Endothelial cell of umbilical vein (primary cell): ENCODE measurements at regions not wholly inside any gene's neighbourhood (a gene's known extent, or its start where the extent isn't known, plus 50 kb on each side); places are given as distances from the start of the nearest gene placed in this dataset.

ENCODE experiments used
- BruUV-seq: library from RNA; stranded (reverse); fragments of 400-500 nt; replicated peaks from 2 replicates; lab custom pipeline; 2021; lab: Mats Ljungman, UMichigan
- CTCF ChIA-PET: fragments of 300-600, 350-600 bp; sonication (Branson Sonifier 250); formaldehyde crosslinking; loops from one replicate; lab custom pipeline; 2021; ENCODE audit warnings: antibody characterized with exemption, inconsistent platforms; lab: Charles Lee
- POLR2A ChIA-PET: fragments of 300-600, 350-600 bp; sonication (Branson Sonifier 250); formaldehyde crosslinking; loops from one replicate; lab custom pipeline; 2021; ENCODE audit warnings: antibody characterized with exemption, inconsistent platforms; lab: Charles Lee
- DNase-seq: peaks from one replicate; pipeline ENCODE4 v3.0.0-alpha.2; 2011; ENCODE audit warnings: low read depth, low spot score
- FAIRE-seq: peaks from 2 replicates; lab custom pipeline; 2011; peaks lifted over from hg19 to GRCh38; lab: Jason Lieb, UNC
- H2AFZ ChIP-seq: 2 replicates; pipeline ENCODE4 v1.6.0; 2012; ENCODE audit warnings: low read depth, low read length, control low read depth, inconsistent platforms
- H3K27ac ChIP-seq: 2 replicates; pipeline ENCODE4 v1.5.1; 2011; ENCODE audit warnings: low read depth, mild to moderate bottlenecking, control low read depth, low read length, moderate library complexity; ENCODE audit not compliant: insufficient read depth
- H3K27me3 ChIP-seq, 2 experiments: 2 replicates each; pipeline versions ENCODE4 v1.6.0 to v1.6.1; 2011; ENCODE audit warnings: low read length in 2 of 2, mixed read lengths in 1 of 2; ENCODE audit not compliant: control insufficient read depth in 2 of 2, insufficient read depth in 2 of 2
- H3K36me3 ChIP-seq, 2 experiments: 2 replicates in 1 of 2; 3 replicates in 1 of 2; pipeline ENCODE4 v1.5.1; 2011; ENCODE audit warnings: low read length in 2 of 2, mild to moderate bottlenecking in 1 of 2, moderate library complexity in 1 of 2; ENCODE audit not compliant: control insufficient read depth in 2 of 2, insufficient read depth in 2 of 2; ENCODE audit errors: extremely low read depth in 1 of 2
- H3K4me1 ChIP-seq: 3 replicates; pipeline ENCODE4 v1.5.1; 2011; ENCODE audit warnings: mild to moderate bottlenecking, low read length; ENCODE audit not compliant: control insufficient read depth, insufficient read depth; ENCODE audit errors: extremely low read depth
- H3K4me2 ChIP-seq: 2 replicates; pipeline ENCODE4 v1.6.1; 2011; ENCODE audit warnings: low read length, control low read depth, mixed read lengths; ENCODE audit not compliant: insufficient read depth
- H3K4me3 ChIP-seq, 3 experiments: fragments of 200-600 bp in 1 of 3; sonication (generic), shearing (Covaris generic) in 1 of 3; replicated peaks in 1 of 3; 2 replicates each; pipeline ENCODE4 v1.5.1; 2011 to 2016; ENCODE audit warnings: control low read depth in 3 of 3, low read length in 3 of 3, mild to moderate bottlenecking in 2 of 3, inconsistent platforms in 1 of 3, low read depth in 1 of 3, moderate library complexity in 1 of 3; ENCODE audit not compliant: insufficient read depth in 1 of 3
- H3K79me2 ChIP-seq: 2 replicates; pipeline ENCODE4 v1.6.0; 2012; ENCODE audit warnings: low read length, inconsistent platforms; ENCODE audit not compliant: control insufficient read depth, insufficient read depth
- H3K9ac ChIP-seq: replicated peaks from 2 replicates; pipeline ENCODE3; 2011; ENCODE audit warnings: low read length, control low read depth; ENCODE audit not compliant: insufficient read depth; ENCODE audit errors: extremely low read depth
- H3K9me1 ChIP-seq: replicated peaks from 3 replicates; pipeline ENCODE4 v1.6.0; 2011; ENCODE audit warnings: mild to moderate bottlenecking, low read length; ENCODE audit not compliant: control insufficient read depth, insufficient read depth; ENCODE audit errors: extremely low read depth
- H3K9me3 ChIP-seq: replicated peaks from 2 replicates; pipeline ENCODE4 v1.5.1; 2012; ENCODE audit warnings: low read length, inconsistent platforms; ENCODE audit not compliant: control insufficient read depth, insufficient read depth
- H4K20me1 ChIP-seq: replicated peaks from 2 replicates; pipeline ENCODE3; 2011; ENCODE audit warnings: mild to moderate bottlenecking, low read length; ENCODE audit not compliant: control insufficient read depth, insufficient read depth; ENCODE audit errors: extremely low read depth
- CTCF ChIP-seq, 2 donors: IDR thresholded peaks; 1 replicate in 1 of 2; 2 replicates in 1 of 2; pipeline ENCODE4 v1.5.1; 2011; ENCODE audit warnings: low read length in 2 of 2, mild to moderate bottlenecking in 2 of 2, moderate library complexity in 2 of 2, control low read depth in 1 of 2, inconsistent platforms in 1 of 2, low read depth in 1 of 2; ENCODE audit not compliant: insufficient read depth in 1 of 2; ENCODE audit errors: extremely low read depth in 1 of 2
- EZH2 ChIP-seq: IDR thresholded peaks from 2 replicates; pipeline ENCODE4 v1.6.1; 2012; ENCODE audit warnings: borderline replicate concordance, low read depth, mild to moderate bottlenecking, moderate library complexity, low read length, inconsistent platforms; ENCODE audit not compliant: severe bottlenecking
- FOS ChIP-seq: IDR thresholded peaks from 2 replicates; pipeline ENCODE4 v1.6.1; 2011; ENCODE audit warnings: mild to moderate bottlenecking, low read length, moderate library complexity, borderline replicate concordance; ENCODE audit not compliant: insufficient read depth
- GATA2 ChIP-seq: IDR thresholded peaks from 2 replicates; pipeline ENCODE4 v1.7.0; 2011; ENCODE audit warnings: low read depth, mild to moderate bottlenecking, moderate library complexity, mixed read lengths, low read length; ENCODE audit not compliant: insufficient read length, insufficient read depth
- JUN ChIP-seq: IDR thresholded peaks from 2 replicates; pipeline ENCODE4 v1.6.1; 2011; ENCODE audit warnings: borderline replicate concordance, low read depth; ENCODE audit not compliant: insufficient read length, insufficient read depth
- MYC ChIP-seq: IDR thresholded peaks from one replicate; pipeline ENCODE4 v1.6.1; 2011; ENCODE audit warnings: mild to moderate bottlenecking, low read depth, low read length
- POLR2A ChIP-seq: IDR thresholded peaks from 2 replicates; pipeline ENCODE4 v1.6.1; 2012; ENCODE audit warnings: low read depth, mild to moderate bottlenecking, control low read depth, low read length
- POLR2AphosphoS5 ChIP-seq: IDR thresholded peaks from 2 replicates; pipeline ENCODE4 v1.6.1; 2012; ENCODE audit warnings: low read depth, mild to moderate bottlenecking, control low read depth, low read length, moderate library complexity; ENCODE audit not compliant: insufficient read depth
- dilution Hi-C: fragments of 300-500 bp; cut with MboI; formaldehyde crosslinking; loops from one replicate; pipeline ENCODE4 v1.15.0; 2019; ENCODE audit warnings: low sequenced_read_pairs; ENCODE audit not compliant: extremely low pct_ligation_motif_present
- intact Hi-C: fragments of 100-400 bp; cut with micrococcal nuclease; formaldehyde crosslinking; loops from one replicate; pipeline ENCODE4 v1.10.0; 2022
- TF ChIP-seq, protein P1 (sequence below): IDR thresholded peaks from 2 replicates; pipeline ENCODE4 v1.6.1; 2011; ENCODE audit not compliant: insufficient read depth, insufficient read length

DNA sequence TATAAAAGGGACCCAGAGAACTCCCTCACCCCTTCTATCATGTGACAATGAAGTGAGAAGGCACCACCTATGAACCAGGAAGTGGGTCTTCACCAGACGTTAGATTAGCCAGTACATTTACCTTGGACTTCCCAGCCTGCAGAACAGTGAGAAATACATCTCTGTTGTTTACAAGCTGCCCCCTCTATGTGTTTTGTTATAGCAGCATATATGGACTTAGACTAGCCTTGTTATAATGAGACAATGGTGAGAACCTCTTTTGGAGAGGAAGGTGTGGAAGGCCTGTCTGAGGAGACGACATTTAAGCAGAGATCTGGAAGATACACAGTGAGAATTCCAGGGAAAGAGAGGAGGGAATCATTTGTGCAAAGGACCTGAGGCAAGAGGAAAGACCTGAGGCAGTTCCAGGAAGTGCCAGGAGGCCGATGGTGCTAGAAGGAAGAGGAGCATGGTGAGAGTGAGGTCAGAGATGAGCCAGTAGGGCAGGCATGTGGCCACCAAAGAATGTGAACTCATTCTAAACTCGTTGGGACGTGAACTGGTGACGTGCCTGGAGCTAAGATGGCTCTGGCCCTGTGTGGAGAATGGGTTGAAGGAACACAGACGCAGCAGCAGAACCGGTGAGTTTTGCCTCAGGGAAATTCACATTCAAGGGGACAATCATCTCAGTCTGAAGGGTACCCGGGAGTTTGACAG is 98.9 kb upstream of the IRF2BP2 start:
- no peaks in the 10 kb centered on the region for H3K9me1 ChIP-seq
- no peak for TF ChIP-seq MYC
- no peak for TF ChIP-seq POLR2A
- TF ChIP-seq GATA2, result no peak
- TF ChIP-seq, protein P1, sequence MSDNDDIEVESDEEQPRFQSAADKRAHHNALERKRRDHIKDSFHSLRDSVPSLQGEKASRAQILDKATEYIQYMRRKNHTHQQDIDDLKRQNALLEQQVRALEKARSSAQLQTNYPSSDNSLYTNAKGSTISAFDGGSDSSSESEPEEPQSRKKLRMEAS, result no peak
- no peak for TF ChIP-seq POLR2AphosphoS5
- TF ChIP-seq EZH2, result no peak
- TF ChIP-seq JUN, result no peak
- no peak for TF ChIP-seq FOS
- TF ChIP-seq CTCF (IDR thresholded peaks at IDR 0.05; ENCODE audit: extremely low read depth in 1 of 2, insufficient read depth in 1 of 2, low read depth in 1 of 2, low read length in 2 of 2), result no peak
- H3K4me3 ChIP-seq, result no peak overlapping the region
- H3K9ac ChIP-seq, result no peak overlapping the region
- ChIA-PET CTCF (no interaction called here), POLR2A (no interaction called here)
- BruUV-seq, result no TSS peak
- H3K4me1 ChIP-seq, result no peaks in the 10 kb centered on the region
- intact Hi-C loops (no loop called here), dilution Hi-C loops (no loop called here)
- H2AFZ ChIP-seq, result no peak overlapping the region
- no peaks in the 10 kb centered on the region for H3K27me3 ChIP-seq
- FAIRE-seq (no peak), DNase-seq (no peak)
- H3K4me2 ChIP-seq, result no peak overlapping the region
- H3K79me2 ChIP-seq, result no peaks in the 10 kb centered on the region
- H3K27ac ChIP-seq, result no peak overlapping the region
- H4K20me1 ChIP-seq, result no peaks in the 10 kb centered on the region
- no peaks in the 10 kb centered on the region for H3K9me3 ChIP-seq
- no peaks in the 10 kb centered on the region for H3K36me3 ChIP-seq
